T-helper 1 cell treated with Interleukin-12 subunit alpha and Interleukin-12 subunit beta and Interleukin-4 antibody, amounts not matched to agents 30 ng/mL and 1 ng/mL, for 36 hours (primary cell): ENCODE measurements at regions not wholly inside any gene's neighbourhood (a gene's known extent, or its start where the extent isn't known, plus 50 kb on each side); places are given as distances from the start of the nearest gene placed in this dataset.
"Not testable (repeated sequence)": the region's sequence is repeated elsewhere in the genome, so short reads cannot be mapped to it uniquely, and the experiment has no call there.

Experiments
- intact Hi-C: fragments of 100-400 bp; cut with micrococcal nuclease; formaldehyde crosslinking; loops from one replicate; pipeline ENCODE4 v1.15.1; 2024

DNA sequence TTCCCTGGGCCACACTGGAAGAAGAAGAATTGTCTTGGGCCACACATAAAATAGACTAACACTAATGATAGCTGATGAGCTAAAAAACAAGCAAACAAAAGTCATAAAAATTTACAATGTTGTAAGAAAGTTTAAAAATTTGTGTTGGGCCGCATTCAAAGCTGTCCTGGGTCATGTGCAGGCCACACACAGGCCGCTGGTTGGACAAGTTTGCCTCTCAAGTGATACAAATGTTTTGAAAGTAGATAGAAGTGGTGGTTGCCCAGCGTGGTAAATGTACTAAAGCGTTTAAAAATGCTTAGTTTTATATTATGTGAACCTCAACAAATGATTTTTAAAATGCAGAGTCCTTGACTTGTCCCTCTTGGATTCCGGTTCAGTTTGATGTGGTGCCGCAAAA is 94.9 kb upstream of the TBCA start:
- intact Hi-C loops: no loop called here

DNA sequence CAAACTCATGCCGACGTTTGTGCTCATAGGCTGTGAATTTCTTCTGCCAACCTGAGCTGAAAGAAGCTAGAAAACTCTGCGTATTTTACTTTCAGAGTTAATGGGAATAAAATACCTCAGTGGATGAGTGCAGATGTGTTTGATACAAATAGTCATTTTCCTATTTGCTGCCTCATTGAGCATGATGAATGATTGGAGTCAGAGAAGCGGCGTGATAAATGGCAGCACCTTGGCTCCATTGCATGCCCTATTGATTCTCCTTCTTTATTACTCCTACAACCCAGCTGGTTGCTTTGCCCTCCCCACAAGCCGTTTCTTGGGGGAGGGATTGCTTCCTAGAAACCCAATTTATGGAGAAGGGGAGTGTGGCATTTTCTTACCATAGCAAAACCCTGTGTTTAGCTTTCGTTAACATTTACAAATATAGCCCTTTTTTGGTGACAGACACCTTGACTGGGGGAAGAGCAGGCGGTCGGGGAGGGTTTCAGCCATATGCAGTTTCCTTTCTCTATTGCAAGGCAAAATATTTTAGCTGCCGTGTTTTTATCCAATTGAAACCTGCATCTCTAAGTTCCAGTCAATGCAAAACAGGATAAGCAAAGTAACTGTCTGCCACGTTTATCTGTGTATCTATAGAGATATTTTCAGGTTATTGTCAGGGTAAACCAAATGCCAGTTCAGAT is 93.1 kb upstream of the TBCA start:
- intact Hi-C loops: loop anchor here (5.0 kb wide), 1 partner anchor 293 kb away; no protein-coding TSS in a partner anchor

DNA sequence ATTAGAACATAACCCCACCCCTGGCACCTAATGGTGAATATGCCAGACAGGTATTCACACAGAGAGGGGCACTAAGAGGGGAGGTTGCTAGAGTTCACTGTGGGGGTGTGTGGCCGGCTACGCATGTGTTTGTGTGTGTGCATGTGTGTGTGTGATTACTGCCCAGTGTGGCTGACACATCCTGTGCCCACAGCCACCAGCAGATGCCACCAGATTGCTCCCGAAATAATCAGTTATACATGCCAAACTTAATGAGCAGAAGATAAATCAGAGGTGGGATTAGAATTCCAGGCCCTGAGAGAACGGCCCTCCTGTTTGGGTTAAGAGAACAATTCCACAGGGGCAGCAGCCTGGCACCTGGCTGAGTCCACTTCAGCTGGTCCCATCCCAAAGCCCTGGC is 91.8 kb upstream of the TBCA start:
- intact Hi-C loops: loop anchor here (2.0 to 5.0 kb wide), 2 partner anchors 294 to 401 kb away; no protein-coding TSS in a partner anchor

DNA sequence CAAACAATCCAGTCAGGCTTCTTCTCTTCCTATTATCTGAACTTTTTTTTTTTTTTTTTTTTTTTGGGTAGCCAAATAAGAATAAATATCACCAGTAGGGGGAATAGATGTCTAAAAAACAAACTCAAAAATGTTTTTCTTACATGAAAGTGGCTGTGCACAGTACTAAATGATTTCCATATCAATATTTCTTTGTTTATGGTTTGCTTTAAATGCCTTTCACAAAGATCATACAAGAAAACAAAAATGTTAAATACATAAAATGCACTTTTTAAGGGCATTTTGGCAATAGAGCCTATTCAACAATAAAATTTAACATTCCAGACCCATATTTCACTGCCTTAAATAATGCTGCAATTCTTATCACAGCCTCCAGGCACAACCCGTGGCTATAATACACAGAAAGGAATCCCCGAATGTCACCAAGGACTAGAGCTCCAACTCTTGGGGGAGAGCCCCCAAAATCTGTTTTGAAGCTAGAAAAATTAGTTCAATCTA is 91.1 kb upstream of the TBCA start:
- intact Hi-C loops: loop anchor here (2.0 to 5.0 kb wide), 2 partner anchors 295 to 402 kb away; no protein-coding TSS in a partner anchor

DNA sequence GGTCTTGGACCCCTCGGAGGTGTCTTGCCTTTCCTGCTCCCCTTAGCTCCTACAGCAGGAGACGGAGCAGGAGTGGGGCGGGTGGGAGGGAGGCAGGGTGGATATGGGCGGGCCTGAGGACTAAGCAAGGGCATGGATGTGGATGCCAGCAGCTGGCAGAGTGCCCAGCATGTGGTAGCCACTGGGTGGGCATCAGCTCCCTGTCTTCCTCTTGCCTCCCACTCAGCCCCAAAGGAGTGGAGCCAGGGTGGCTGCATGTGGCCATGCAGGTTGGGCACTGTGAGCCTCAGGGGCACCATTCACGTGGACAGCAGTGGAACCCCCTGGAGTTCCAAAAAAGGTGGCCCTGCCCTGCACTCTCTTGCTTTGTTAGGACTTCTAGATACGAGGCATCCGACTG is 90.1 kb upstream of the TBCA start:
- intact Hi-C loops: loop anchor here (2.0 to 5.0 kb wide), 2 partner anchors 296 to 403 kb away; no protein-coding TSS in a partner anchor

DNA sequence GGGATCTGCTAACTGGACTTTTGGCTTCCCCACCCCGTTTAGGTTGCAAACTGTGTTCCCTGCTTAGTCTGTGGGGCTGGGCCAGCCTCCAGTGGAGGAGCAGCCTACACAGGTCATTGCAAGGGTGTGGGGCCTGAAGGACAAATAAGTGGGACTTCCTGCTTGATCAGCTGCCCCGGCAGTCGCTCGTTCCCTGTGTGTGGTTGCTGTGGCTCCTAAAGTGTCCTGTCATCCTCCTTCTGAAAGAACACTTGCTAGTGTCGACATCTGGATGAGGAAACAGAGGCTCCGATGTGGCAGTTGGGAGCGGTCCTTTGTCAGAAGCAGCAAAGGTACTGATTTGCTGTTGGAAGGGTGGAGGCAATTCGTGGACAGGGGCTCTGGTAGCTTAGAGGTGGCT is 88.9 kb upstream of the TBCA start:
- intact Hi-C loops: loop anchor here (5.0 kb wide), 1 partner anchor 297 kb away; no protein-coding TSS in a partner anchor

DNA sequence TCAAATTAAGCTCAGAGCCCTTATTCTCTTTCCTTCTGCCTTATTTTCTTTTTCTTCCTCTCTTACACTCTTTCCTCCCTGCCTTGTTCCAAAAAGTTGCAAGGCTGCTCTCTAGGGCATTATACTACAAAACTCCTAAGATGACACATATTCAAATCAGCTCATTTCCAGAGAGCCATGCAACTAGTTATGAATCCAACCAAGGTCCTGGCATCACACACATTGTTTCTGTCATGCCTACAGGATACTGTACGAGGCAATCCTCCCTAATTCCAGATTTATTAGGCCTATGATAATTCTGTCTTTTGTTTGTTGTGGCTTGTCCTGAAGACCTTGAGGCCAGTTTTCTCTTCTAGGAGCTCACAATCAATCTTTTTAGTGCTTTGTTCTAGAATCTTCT is 87.0 kb upstream of the TBCA start:
- intact Hi-C loops: no loop called here

DNA sequence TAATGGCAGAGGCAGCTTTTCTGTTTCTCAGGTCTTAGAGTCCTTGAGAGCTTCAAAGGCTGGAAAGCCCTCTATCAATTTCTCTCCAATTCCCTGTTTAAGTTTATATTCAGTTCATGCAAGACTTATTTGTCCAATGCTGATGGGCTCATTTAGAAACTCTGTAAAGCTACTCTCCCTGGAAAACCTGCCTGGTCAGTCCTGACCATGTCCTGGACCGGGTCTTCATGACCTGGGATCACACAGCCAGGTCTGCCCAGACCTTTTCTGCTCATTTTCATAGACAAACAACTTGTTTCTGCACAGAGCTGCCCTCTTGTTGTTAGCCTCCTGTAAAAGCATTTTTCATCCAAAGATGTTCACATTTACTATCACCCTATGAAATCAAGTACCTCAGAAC is 85.4 kb upstream of the TBCA start:
- intact Hi-C loops: no loop called here

DNA sequence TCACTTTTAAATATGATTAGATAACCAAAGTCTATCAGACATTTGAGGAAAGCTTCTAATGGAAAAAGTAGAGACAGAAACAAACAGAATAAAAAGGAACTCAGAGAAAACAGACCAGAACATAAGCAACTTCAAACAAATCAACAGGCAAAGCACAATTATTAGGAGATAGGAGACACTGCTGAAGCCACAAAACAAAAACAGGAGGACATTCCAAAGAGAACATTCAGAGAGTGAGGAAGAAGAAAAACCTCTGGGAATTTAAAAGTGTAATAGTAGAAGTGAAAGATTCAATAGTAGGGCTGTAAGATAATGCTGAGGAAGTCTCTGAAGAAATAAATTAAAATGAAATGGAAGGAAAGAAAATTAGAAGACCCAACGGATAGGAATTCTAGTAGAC is 83.2 kb upstream of the TBCA start:
- intact Hi-C loops: no loop called here

DNA sequence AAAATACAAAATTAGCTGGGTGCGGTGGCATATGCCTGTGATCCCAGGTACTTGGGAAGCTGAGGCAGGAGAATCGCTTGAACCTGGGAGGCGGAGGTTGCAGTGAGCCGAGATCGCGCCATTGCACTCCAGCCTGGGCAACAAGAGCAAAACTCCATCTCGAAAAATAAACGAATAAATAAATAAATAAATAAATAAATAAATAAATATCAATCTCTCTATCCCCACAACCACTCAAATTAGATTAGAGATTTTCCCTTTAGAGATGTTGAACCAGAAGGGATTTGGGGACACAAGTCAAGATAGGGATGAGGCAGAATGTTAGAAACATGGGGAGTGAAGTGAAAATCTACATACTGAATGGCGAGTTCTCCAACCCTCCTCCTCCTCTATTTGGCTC is 82.5 kb upstream of the TBCA start:
- intact Hi-C loops: not testable (repeated sequence)

DNA sequence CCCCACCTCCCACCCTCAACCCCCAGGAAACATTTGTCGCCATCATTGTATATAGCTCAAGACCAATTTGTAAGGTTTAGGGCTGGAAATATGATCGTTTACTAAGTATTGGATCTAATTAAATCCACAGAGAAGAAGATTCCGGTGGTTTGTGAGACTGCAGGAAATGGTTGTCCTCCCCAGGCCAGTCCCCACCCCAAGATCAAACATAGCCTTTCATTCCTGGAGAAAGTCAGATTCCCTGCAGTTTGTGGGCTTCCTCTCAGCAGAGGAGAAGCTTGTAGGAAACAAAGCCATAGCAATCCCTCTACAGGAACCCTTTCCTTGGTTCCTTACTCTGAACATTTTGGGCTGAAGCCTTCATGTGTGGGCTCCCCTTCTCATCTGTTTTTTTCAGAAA is 79.2 kb upstream of the TBCA start:
- intact Hi-C loops: no loop called here

DNA sequence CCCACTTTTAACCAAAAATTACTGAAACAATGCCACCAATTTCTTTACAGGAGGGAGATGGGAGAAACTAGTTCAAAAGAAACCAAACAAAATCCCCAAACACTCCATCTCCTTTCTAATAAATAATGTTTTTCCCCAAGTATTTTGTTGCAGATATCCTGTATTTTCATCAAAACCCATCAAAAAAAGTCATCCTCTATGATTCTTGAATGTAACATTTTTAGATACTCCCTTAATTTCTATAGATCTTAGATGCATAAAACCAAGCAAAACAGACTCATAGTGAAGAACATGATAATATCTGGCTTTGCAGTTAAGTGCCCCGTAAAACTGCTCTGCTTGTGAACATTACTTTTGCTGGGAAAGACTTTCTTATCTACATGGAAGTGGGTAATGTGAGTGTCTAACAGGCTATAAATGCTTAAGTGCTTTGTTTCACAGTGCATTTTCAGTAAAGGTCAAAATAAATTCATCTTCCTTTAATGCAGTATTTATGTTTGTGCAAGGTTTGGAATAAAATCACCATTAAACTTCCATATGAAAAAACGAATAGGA is 77.3 kb upstream of the TBCA start:
- intact Hi-C loops: loop anchor here (2.0 kb wide), 1 partner anchor 221 kb away; no protein-coding TSS in a partner anchor

DNA sequence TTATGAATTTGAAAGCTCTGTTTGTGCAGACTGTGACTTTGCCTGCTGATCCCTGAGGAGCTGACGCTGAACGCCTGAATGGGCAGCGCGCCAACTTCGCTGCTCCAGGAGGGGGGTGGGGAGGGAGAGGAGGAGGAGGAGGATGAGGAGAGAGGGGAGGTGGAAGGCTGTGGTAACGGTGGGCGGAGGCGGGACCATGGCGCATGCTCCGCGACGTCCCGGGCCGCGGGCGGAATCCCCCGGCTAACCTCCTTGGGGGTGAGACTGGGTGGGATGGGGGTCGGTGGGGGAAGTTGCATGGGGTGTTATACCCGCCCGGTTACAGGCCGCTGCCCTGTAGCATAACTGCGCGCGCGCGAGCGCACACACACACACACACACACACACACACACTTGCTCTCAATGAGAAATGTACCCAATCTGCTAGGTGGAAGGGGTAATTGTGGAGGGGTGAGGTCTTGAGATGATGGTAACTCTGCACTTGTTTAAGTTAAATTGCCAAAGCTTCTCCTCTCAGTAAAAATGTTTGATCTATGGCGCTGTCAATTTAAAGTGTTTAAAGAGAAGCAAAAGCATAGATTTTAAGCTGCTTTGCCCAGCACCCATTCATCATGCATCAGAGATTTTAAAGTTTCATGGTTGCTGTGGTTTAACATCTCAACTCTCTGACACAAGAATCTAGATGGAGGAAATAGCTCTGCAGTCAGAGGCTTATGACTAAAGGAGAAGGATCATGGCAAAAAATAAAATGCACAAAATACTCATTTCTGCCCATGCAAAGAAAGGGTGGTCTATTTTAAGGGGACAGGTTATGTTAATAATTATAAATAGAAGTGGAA is 76.6 kb upstream of the TBCA start:
- intact Hi-C loops: loop anchor here (2.0 kb wide), 1 partner anchor 220 kb away; no protein-coding TSS in a partner anchor

DNA sequence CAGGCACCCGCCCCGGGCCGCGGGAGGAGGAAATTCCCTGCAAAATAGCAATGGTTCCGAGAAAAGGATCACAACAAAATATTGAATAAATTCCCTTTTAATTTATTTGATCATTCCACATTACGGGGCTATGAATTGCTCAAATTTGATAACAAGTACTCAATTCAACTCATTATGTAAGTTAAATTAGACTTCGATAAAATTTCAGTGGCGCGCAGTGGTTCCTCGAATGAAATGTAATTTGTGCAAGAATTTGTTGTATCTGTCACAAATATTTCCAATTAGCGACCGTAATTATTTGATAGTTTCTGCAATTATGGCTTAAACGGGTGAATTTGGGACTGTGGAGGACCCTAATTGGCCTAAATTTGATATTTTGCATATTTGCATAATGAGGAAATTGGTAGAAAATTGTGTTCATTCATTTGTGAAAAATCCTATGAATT is 76.0 kb upstream of the TBCA start:
- intact Hi-C loops: loop anchor here (2.0 kb wide), 1 partner anchor 219 kb away; no protein-coding TSS in a partner anchor

DNA sequence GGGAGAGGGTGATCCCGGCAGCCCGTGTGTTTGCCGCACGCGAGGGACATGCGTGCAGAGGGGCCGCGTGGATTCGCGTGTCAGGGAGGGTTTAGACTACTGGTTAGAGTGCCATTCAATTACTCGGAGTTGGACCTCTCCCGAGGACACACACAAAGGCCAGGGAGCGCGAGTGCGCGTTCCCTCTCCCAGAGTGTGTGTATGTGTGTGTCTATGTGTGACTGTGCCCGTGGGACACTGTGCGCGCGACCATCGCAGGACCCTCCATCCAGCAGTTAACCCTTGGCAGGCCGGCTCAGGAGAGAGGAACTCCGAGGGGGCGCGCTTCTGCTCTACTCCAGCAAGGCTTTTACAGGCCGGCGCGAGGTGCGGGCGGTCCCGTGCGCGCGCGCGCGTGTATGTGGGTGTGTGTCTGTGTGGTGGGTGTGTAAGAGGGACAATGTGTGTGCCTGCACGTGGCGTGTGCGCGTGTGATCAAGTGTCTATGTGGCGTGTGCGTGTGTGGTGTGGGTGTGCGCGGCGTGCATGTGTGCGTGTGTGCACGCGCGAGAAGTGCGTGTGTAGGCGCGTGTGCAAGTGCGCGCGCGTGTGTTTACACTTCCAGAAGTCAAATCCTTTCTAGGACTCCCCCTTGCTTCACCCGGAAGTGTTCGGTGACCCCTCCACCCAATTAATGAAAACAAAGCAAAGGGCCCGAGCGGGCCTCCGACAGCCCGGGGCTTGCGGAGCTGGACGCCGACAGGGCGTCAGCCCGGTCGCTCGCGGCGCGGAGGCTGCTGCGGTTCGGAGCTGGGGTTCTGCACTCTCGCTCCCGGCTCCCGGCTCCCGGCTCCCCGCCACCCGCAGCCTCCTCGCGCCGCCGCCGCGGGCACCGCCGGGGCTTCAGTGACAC is 75.3 kb upstream of the TBCA start:
- intact Hi-C loops: loop anchor here (2.0 kb wide), 1 partner anchor 219 kb away; no protein-coding TSS in a partner anchor

DNA sequence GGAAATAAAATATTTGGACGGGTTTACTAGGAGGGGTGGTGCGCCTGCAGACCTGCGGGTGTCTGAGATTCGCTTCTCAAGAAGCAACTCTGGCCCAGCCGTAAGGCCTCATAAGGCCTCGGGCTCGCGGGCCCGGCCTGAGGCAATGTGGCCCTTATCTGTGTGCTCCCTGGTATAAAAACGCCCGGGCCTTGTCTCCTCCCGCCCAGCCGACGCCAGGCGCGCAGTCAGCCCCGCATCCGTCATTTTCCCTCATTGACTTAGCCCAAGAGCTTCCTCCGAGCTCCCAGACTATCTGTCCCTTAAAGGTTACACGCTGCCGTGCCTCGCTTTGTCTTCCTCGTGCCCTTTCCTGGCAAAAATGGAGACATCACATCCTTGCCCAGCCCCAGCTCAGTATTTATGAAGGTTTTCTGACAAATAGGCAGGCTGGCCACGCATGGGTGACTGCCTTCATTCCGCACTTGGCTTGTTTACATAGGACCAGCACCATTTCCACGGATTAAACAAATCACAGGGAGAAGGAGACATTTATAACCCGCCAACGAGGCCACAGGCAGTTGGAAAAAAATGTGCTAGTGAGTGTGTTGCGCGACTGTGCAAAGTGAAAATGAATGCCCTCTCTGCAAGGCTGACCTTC is 74.5 kb upstream of the TBCA start:
- intact Hi-C loops: no loop called here

DNA sequence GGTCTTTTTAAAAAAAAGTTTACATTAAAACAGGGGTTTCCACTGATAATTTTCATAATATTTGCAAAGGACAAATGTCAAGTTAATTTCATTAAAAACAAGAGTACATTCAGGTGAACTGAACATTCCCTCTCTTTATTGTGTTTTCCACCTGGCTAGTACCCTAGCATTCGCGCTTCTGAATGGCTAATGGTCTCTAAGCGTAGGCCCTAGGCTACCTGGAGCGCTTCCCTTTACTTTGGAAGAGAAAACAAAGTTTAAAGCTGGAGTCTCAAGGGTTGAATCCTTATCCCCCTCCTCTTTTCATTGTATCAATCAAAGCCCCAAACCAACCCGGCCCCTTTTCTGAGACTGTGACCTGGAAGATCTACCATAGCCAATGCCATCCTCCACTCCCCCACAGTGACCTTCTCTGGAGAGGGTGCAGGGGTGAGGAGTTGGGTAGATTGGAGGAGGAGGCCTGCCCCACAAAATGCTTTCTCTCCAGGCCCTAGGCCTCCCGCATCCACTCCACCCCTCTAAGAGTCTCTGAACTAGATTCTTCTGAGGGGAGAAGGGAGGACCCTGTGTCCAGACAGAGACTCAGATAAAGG is 73.3 kb upstream of the TBCA start:
- intact Hi-C loops: no loop called here

DNA sequence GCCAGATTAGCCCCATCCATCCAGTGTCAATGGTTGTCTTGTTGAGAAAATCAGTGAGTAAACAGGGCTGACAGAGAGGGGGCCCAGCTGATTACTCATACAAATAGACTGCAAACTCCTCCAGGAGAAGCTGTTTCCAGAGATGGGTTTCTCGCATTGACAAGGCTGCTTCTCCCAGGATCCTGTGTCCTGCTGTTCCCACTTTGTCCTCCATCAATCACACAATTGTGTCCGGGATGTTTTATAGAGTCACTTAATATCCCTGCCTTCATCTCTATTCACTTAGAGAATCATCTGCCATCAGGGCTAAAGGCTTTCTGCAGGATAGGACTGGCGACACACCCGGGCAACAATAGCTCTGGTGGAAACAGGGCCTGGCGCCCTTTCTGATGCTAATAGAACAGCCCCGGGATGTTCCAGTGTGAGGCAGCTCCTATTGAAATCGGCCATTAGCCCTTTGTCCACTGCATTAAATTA is 71.7 kb upstream of the TBCA start:
- intact Hi-C loops: no loop called here

DNA sequence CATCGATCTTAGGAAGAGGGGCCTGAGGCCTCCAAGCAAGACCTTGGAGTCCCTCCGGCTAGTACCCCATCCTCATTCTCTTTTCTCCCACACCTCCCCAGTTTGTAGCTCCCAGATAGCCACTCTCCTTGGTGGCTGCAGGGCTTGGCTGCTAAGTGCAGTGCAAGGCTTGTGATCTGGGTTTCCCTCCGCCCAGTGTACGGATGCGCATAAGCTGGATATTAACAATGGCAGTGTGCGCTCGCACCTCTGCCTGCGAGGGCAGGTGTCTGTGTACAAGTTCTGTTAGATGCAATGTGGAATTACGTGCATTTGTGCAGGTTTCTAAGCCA is 71.0 kb upstream of the TBCA start:
- intact Hi-C loops: no loop called here
